GM19025 (cell line): ENCODE measurements at regions not wholly inside any gene's neighbourhood (a gene's known extent, or its start where the extent isn't known, plus 50 kb on each side); places are given as distances from the start of the nearest gene placed in this dataset.

ENCODE experiments used
- ATAC-seq: cut with Tn5 transposase; IDR thresholded peaks from one replicate; pipeline ENCODE4 v1.9.1; 2021; ENCODE audit warnings: mild to moderate bottlenecking, low read depth, moderate library complexity; ENCODE audit not compliant: unreplicated experiment

GRCh38 chr17:45706033-45706432 lies 78.1 kb upstream of the CRHR1 start:
- ATAC-seq, result no peak

- no peak for ATAC-seq
Observed at GRCh38 chr17:45708707-45709290, 75.3 kb upstream of the CRHR1 start.

- ATAC-seq, result no peak
Observed at GRCh38 chr17:45709728-45710288, 74.3 kb upstream of the CRHR1 start.

- no peak for ATAC-seq
Observed at GRCh38 chr17:45715787-45716186, 68.3 kb upstream of the CRHR1 start.

- ATAC-seq, result no peak
Observed at GRCh38 chr17:45718791-45719190, 65.3 kb upstream of the CRHR1 start.

GRCh38 chr17:45719335-45720071 lies 64.6 kb upstream of the CRHR1 start:
- ATAC-seq, result no peak

GRCh38 chr17:45720386-45720785 lies 63.7 kb upstream of the CRHR1 start:
- ATAC-seq, result no peak

- no peak for ATAC-seq
Observed at GRCh38 chr17:45722161-45722560, 62.0 kb upstream of the CRHR1 start.

GRCh38 chr17:45729294-45729907 lies 54.7 kb upstream of the CRHR1 start:
- no peak for ATAC-seq

- ATAC-seq, result no peak
Observed at GRCh38 chr17:45730192-45730591, 53.9 kb upstream of the CRHR1 start.

- no peak for ATAC-seq
Observed at GRCh38 chr17:45731459-45731858, 52.7 kb upstream of the CRHR1 start.

GRCh38 chr17:45732926-45733505 lies 51.1 kb upstream of the CRHR1 start:
- no peak for ATAC-seq

GRCh38 chr17:45733781-45734180 lies 50.3 kb upstream of the CRHR1 start:
- no peak for ATAC-seq
